Body of pancreas (tissue), 4 donors: ENCODE measurements at regions not wholly inside any gene's neighbourhood (a gene's known extent, or its start where the extent isn't known, plus 50 kb on each side); places are given as distances from the start of the nearest gene placed in this dataset.

Experiments
- CTCF ChIP-seq, 7 experiments: fragments of 450-650 bp in 4 of 7; fragments of 200-600 bp in 3 of 7; sonication (generic) in 3 of 7; IDR thresholded peaks; one replicate each; pipeline ENCODE4 v1.5.1; 2016 to 2019; ENCODE audit warnings: antibody characterized with exemption in 7 of 7
- POLR2A ChIP-seq, 3 donors: fragments of 450-650 bp; IDR thresholded peaks; one replicate each; pipeline ENCODE4 v1.6.1; 2016; ENCODE audit warnings: antibody characterized with exemption in 3 of 3, mild to moderate bottlenecking in 2 of 3

GRCh38 chr2:192247456-192247855, 52.7 kb upstream of the TMEFF2 start:
- TF ChIP-seq CTCF (IDR thresholded peaks at IDR 0.05) (no peak), POLR2A (IDR thresholded peaks at IDR 0.05) (no peak)
